H1 (cell line): ENCODE measurements at regions not wholly inside any gene's neighbourhood (a gene's known extent, or its start where the extent isn't known, plus 50 kb on each side); places are given as distances from the start of the nearest gene placed in this dataset.

ENCODE experiments used
- CTCF ChIA-PET: fragments of 300-600 bp; sonication (Branson Sonifier 250); formaldehyde crosslinking; loops from one replicate; lab custom pipeline; 2021; ENCODE audit not compliant: partially characterized antibody; lab: Charles Lee
- POLR2A ChIA-PET: fragments of 300-600 bp; sonication (Branson Sonifier 250); formaldehyde crosslinking; loops from one replicate; lab custom pipeline; 2021; ENCODE audit warnings: inconsistent platforms; ENCODE audit not compliant: partially characterized antibody; lab: Charles Lee
- DNase-seq, 2 experiments: peaks; one replicate each; pipeline versions ENCODE4 v3.0.0 to v3.0.0-alpha.2; 2010 to 2022; ENCODE audit warnings: low spot score in 2 of 2, low read depth in 1 of 2, mixed read lengths in 1 of 2
- FAIRE-seq: peaks from 2 replicates; lab custom pipeline; 2011; peaks lifted over from hg19 to GRCh38; lab: Jason Lieb, UNC
- H2AFZ ChIP-seq: 2 replicates; pipeline ENCODE4 v1.8.1; 2012; ENCODE audit warnings: low read length, inconsistent platforms
- H2AK5ac ChIP-seq: 2 replicates; pipeline ENCODE4 v1.6.1; 2013; ENCODE audit warnings: low read depth, low read length
- H2BK120ac ChIP-seq: replicated peaks from 2 replicates; pipeline ENCODE3; 2013; ENCODE audit warnings: low read depth, low read length, inconsistent platforms
- H2BK12ac ChIP-seq: 2 replicates; pipeline ENCODE4 v1.6.1; 2013; ENCODE audit warnings: low read depth, low read length
- H2BK15ac ChIP-seq: 2 replicates; pipeline ENCODE4 v1.6.1; 2013; ENCODE audit warnings: low read length
- H2BK20ac ChIP-seq: 2 replicates; pipeline ENCODE4 v1.6.1; 2013; ENCODE audit warnings: low read length
- H2BK5ac ChIP-seq: 2 replicates; pipeline ENCODE4 v1.6.1; 2013; ENCODE audit warnings: low read depth, low read length
- H3K14ac ChIP-seq: 2 replicates; pipeline ENCODE4 v1.6.1; 2013; ENCODE audit warnings: inconsistent platforms; ENCODE audit not compliant: insufficient read length
- H3K18ac ChIP-seq: 2 replicates; pipeline ENCODE4 v1.6.1; 2013; ENCODE audit warnings: low read length; ENCODE audit errors: extremely low read depth
- H3K23ac ChIP-seq: 2 replicates; pipeline ENCODE4 v1.6.1; 2013; ENCODE audit warnings: inconsistent platforms; ENCODE audit not compliant: insufficient read length
- H3K23me2 ChIP-seq: 2 replicates; pipeline ENCODE4 v1.6.1; 2013; ENCODE audit warnings: low read depth, low read length
- H3K27ac ChIP-seq: 2 replicates; pipeline ENCODE4 v1.6.1; 2011; ENCODE audit warnings: low read depth, low read length, inconsistent platforms
- H3K27me3 ChIP-seq, 4 experiments: replicated peaks in 1 of 4; 1 replicate in 1 of 4; 2 replicates in 3 of 4; pipeline versions ENCODE4 v1.6.1 to v1.8.1; 2011 to 2013; ENCODE audit warnings: low read length in 3 of 4, mild to moderate bottlenecking in 3 of 4, inconsistent platforms in 2 of 4, mixed read lengths in 2 of 4, moderate library complexity in 1 of 4; ENCODE audit not compliant: control insufficient read depth in 3 of 4, insufficient read depth in 3 of 4; ENCODE audit errors: extremely low read depth in 1 of 4
- H3K36me3 ChIP-seq, 4 experiments: 2 replicates each; pipeline versions ENCODE4 v1.6.1 to v1.8.1; 2011 to 2013; ENCODE audit warnings: mild to moderate bottlenecking in 4 of 4, low read length in 3 of 4, moderate library complexity in 2 of 4, control low read depth in 1 of 4, inconsistent platforms in 1 of 4; ENCODE audit not compliant: insufficient read depth in 4 of 4, control insufficient read depth in 2 of 4
- H3K4ac ChIP-seq: replicated peaks from 2 replicates; pipeline ENCODE3; 2013; ENCODE audit warnings: low read length, low read depth, mixed read lengths, inconsistent platforms; ENCODE audit not compliant: insufficient read length
- H3K4me1 ChIP-seq, 4 experiments: replicated peaks in 1 of 4; 1 replicate in 1 of 4; 2 replicates in 3 of 4; pipeline versions ENCODE4 v1.6.1 to v1.8.1; 2011 to 2013; ENCODE audit warnings: low read length in 3 of 4, inconsistent platforms in 2 of 4, mixed read lengths in 1 of 4; ENCODE audit not compliant: insufficient read depth in 4 of 4, control insufficient read depth in 3 of 4
- H3K4me2 ChIP-seq, 2 experiments: 2 replicates each; pipeline versions ENCODE4 v1.6.1 to v1.8.1; 2011 to 2013; ENCODE audit warnings: low read depth in 2 of 2, low read length in 2 of 2, control low read depth in 1 of 2, inconsistent platforms in 1 of 2, mild to moderate bottlenecking in 1 of 2; ENCODE audit not compliant: insufficient read depth in 1 of 2
- H3K4me3 ChIP-seq, 4 experiments: fragments of 200-600, 300-600 bp in 1 of 4; sonication (generic), shearing (Covaris generic), sonication (Bioruptor Twin) in 1 of 4; 2 replicates each; pipeline versions ENCODE4 v1.5.1 to v1.8.1; 2011 to 2016; ENCODE audit warnings: low read length in 4 of 4, low read depth in 3 of 4, control low read depth in 2 of 4, inconsistent platforms in 2 of 4, mild to moderate bottlenecking in 2 of 4, mixed read lengths in 1 of 4, moderate library complexity in 1 of 4; ENCODE audit not compliant: insufficient read depth in 2 of 4; ENCODE audit errors: extremely low read depth in 1 of 4
- H3K56ac ChIP-seq: replicated peaks from 2 replicates; pipeline ENCODE3; 2013; ENCODE audit warnings: low read depth, mild to moderate bottlenecking, mixed read lengths, low read length, inconsistent platforms; ENCODE audit not compliant: insufficient read length
- H3K79me1 ChIP-seq: 2 replicates; pipeline ENCODE4 v1.6.1; 2013; ENCODE audit warnings: low read depth, low read length, control low read depth
- H3K79me2 ChIP-seq, 2 experiments: 2 replicates each; pipeline versions ENCODE4 v1.6.1 to v1.8.1; 2012 to 2013; ENCODE audit warnings: low read length in 2 of 2, mild to moderate bottlenecking in 2 of 2, inconsistent platforms in 1 of 2; ENCODE audit not compliant: insufficient read depth in 2 of 2, control insufficient read depth in 1 of 2
- H3K9ac ChIP-seq, 4 experiments: replicated peaks in 1 of 4; 1 replicate in 1 of 4; 2 replicates in 3 of 4; pipeline versions ENCODE4 v1.6.1 to v1.8.1; 2011 to 2013; ENCODE audit warnings: low read depth in 3 of 4, low read length in 3 of 4, control low read depth in 2 of 4, mild to moderate bottlenecking in 2 of 4, moderate library complexity in 2 of 4, inconsistent platforms in 1 of 4; ENCODE audit errors: extremely low read depth in 1 of 4
- H3K9me3 ChIP-seq, 2 experiments: 2 replicates each; pipeline versions ENCODE4 v1.6.1 to v1.8.1; 2012 to 2013; ENCODE audit warnings: mild to moderate bottlenecking in 2 of 2, moderate library complexity in 2 of 2, control low read depth in 1 of 2, inconsistent platforms in 1 of 2, low read depth in 1 of 2, low read length in 1 of 2, mixed read lengths in 1 of 2; ENCODE audit not compliant: insufficient read depth in 2 of 2
- H4K20me1 ChIP-seq, 2 experiments: replicated peaks in 1 of 2; 2 replicates each; pipeline versions ENCODE3 to v1.8.1; 2011 to 2013; ENCODE audit warnings: inconsistent platforms in 2 of 2, low read length in 2 of 2, mild to moderate bottlenecking in 1 of 2; ENCODE audit not compliant: insufficient read depth in 2 of 2, control insufficient read depth in 1 of 2
- H4K5ac ChIP-seq: 2 replicates; pipeline ENCODE4 v1.6.1; 2013; ENCODE audit warnings: low read length, low read depth, mixed read lengths, inconsistent platforms; ENCODE audit not compliant: insufficient read length
- H4K8ac ChIP-seq: 2 replicates; pipeline ENCODE4 v1.8.0; 2013; ENCODE audit warnings: mild to moderate bottlenecking, moderate library complexity, low read length, inconsistent platforms; ENCODE audit not compliant: insufficient read depth; ENCODE audit errors: extremely low read depth
- H4K91ac ChIP-seq: replicated peaks from 2 replicates; pipeline ENCODE3; 2013; ENCODE audit warnings: low read length, mixed read lengths, inconsistent platforms; ENCODE audit not compliant: insufficient read length
- CBX8 ChIP-seq: fragments of 300-800, 300-1000 bp; sonication (generic); IDR thresholded peaks from 2 replicates; pipeline ENCODE4 v1.7.1; 2016; ENCODE audit warnings: low read depth, low read length, borderline replicate concordance
- CHD2 ChIP-seq: IDR thresholded peaks from 2 replicates; pipeline ENCODE4 v1.6.1; 2012; ENCODE audit warnings: low read length, improper control_type of control experiment
- CTCF ChIP-seq, 3 experiments: IDR thresholded peaks; 1 replicate in 2 of 3; 2 replicates in 1 of 3; pipeline versions ENCODE4 v1.5.1 to v1.6.1; 2011; ENCODE audit warnings: low read length in 3 of 3, mild to moderate bottlenecking in 3 of 3, inconsistent platforms in 2 of 3, low read depth in 1 of 3, moderate library complexity in 1 of 3; ENCODE audit not compliant: insufficient read depth in 1 of 3; ENCODE audit errors: control extremely low read depth in 1 of 3
- MAX ChIP-seq: IDR thresholded peaks from 2 replicates; pipeline ENCODE4 v1.6.1; 2012; ENCODE audit warnings: inconsistent platforms
- SRF ChIP-seq: IDR thresholded peaks from 2 replicates; pipeline ENCODE4 v1.6.1; 2011; ENCODE audit warnings: mild to moderate bottlenecking, low read depth, low read length, moderate library complexity
- ZNF274 ChIP-seq: IDR thresholded peaks from 2 replicates; pipeline ENCODE4 v1.7.0; 2012; ENCODE audit warnings: low read length, borderline replicate concordance; ENCODE audit errors: extremely low read depth
- WGBS, 2 experiments: shearing (Covaris generic) in 1 of 2; methylation state at CpG; one replicate each; pipeline versions ENCODE4 v1.1.6 to v1.1.7; 2013 to 2015; ENCODE audit warnings: low lambda C conversion rate in 2 of 2, mixed read lengths in 2 of 2, inconsistent platforms in 1 of 2, low coverage in 1 of 2, missing lambda C conversion rate in 1 of 2; ENCODE audit not compliant: insufficient replicate concordance in 2 of 2, insufficient coverage in 1 of 2, insufficient read length in 1 of 2; ENCODE audit errors: extremely low coverage in 1 of 2, missing lambda C conversion rate in 1 of 2; 5-methylcytosine and 5-hydroxymethylcytosine counted together

- no peak overlapping the region for H3K4ac ChIP-seq
- no peaks in the 10 kb centered on the region for H3K79me2 ChIP-seq
- no peak overlapping the region for H2BK12ac ChIP-seq
- H3K27ac ChIP-seq: no peak overlapping the region
- no peak overlapping the region for H2BK120ac ChIP-seq
- peaks cover 0 to 4% (median 0%) of the 10 kb centered on the region in 4 experiments; a peak in 3 of 7 replicates for H3K4me1 ChIP-seq
- no peak overlapping the region; the same call in 1 of the 2 replicates for H2BK20ac ChIP-seq
- H3K14ac ChIP-seq: no peak overlapping the region
- WGBS, 2 experiments: 85% methylated on average over 7 of the region's 7 CpGs; no CpG with 5 or more reads in 1 of the 2 experiments
- H2BK15ac ChIP-seq: no peak overlapping the region
- DNase-seq: no peak
- H3K36me3 ChIP-seq: no peaks in the 10 kb centered on the region
- ChIA-PET CTCF (interaction anchor here (0.9 to 1.4 kb wide), 3 partner anchors 10 to 146 kb away, joined by 3 read pairs; no protein-coding TSS in a partner anchor), POLR2A (interaction anchor here (0.9 kb wide), 1 partner anchor 12 kb away, joined by 3 read pairs; no protein-coding TSS in a partner anchor)
- H3K18ac ChIP-seq: no peak overlapping the region
- no peak overlapping the region for H2BK5ac ChIP-seq
- no peaks in the 10 kb centered on the region for H3K9me3 ChIP-seq
- H4K8ac ChIP-seq: no peak overlapping the region
- H3K4me3 ChIP-seq: no peak overlapping the region
- H2AFZ ChIP-seq: no peak overlapping the region
- no peak for FAIRE-seq
- peaks cover 0 to 2% (median 0%) of the 10 kb centered on the region in 4 experiments; a peak in 1 of 7 replicates for H3K27me3 ChIP-seq
- H3K23ac ChIP-seq: no peak overlapping the region
- no peak overlapping the region for H4K5ac ChIP-seq
- no peak overlapping the region; the same call in 1 of the 2 replicates for H2AK5ac ChIP-seq
- no peaks in the 10 kb centered on the region for H4K20me1 ChIP-seq
- peak overlapping the region; percentile 20 for H4K91ac ChIP-seq
- no peak overlapping the region for H3K56ac ChIP-seq
- no peak overlapping the region for H3K4me2 ChIP-seq
- no peaks in the 10 kb centered on the region for H3K79me1 ChIP-seq
- H3K23me2 ChIP-seq: no peaks in the 10 kb centered on the region
- no peak overlapping the region for H3K9ac ChIP-seq
- TF ChIP-seq MAX (no peak), CTCF (IDR thresholded peaks at IDR 0.05; ENCODE audit: control extremely low read depth in 1 of 3, insufficient read depth in 1 of 3, low read depth in 1 of 3, low read length in 3 of 3) (no peak), SRF (no peak), CHD2 (no peak), ZNF274 (no peak), CBX8 (no peak)
- TF ChIP-seq, all 59 proteins: peak for 0
Observed at GRCh38 chr5:142439207-142439860, 114.5 kb upstream of the SPRY4 start.
